GM12878 (cell line): ENCODE measurements at regions not wholly inside any gene's neighbourhood (a gene's known extent, or its start where the extent isn't known, plus 50 kb on each side); places are given as distances from the start of the nearest gene placed in this dataset.

ENCODE experiments used
- ATAC-seq: fragments of 200-7000 bp; cut with Tn5 transposase; 3 replicates; pipeline ENCODE4 v1.9.1; 2020; ENCODE audit warnings: mild to moderate bottlenecking, moderate library complexity
- BruUV-seq: library from RNA; stranded (reverse); fragments of 400-500 nt; replicated peaks from 2 replicates; lab custom pipeline; 2021; lab: Mats Ljungman, UMichigan
- CTCF ChIA-PET: fragments of 300-600 bp; sonication (Branson Sonifier 250); formaldehyde crosslinking; extraction: SDS; loops from one replicate; lab custom pipeline; 2021; ENCODE audit warnings: inconsistent platforms; lab: Yijun Ruan, JAX
- POLR2A ChIA-PET: fragments of 350-600 bp; formaldehyde crosslinking; extraction: SDS; loops from one replicate; lab custom pipeline; 2021; ENCODE audit warnings: inconsistent platforms; lab: Charles Lee
- RAD21 ChIA-PET: fragments of 300-600 bp; sonication (Branson Sonifier 250); formaldehyde crosslinking; loops from one replicate; lab custom pipeline; 2023; ENCODE audit warnings: antibody characterized with exemption; ENCODE audit not compliant: unreplicated experiment; lab: Charles Lee
- SMC1A ChIA-PET: fragments of 300-600 bp; sonication (Branson Sonifier 250); formaldehyde crosslinking; loops from one replicate; lab custom pipeline; 2023; ENCODE audit not compliant: unreplicated experiment, uncharacterized antibody; lab: Charles Lee
- DNase-seq: peaks from one replicate; pipeline ENCODE4 v3.0.0-alpha.2; 2011; ENCODE audit warnings: low read depth, low spot score
- FAIRE-seq: peaks from 3 replicates; lab custom pipeline; 2011; peaks lifted over from hg19 to GRCh38; lab: Jason Lieb, UNC
- H2AFZ ChIP-seq: 2 replicates; pipeline ENCODE4 v1.6.0; 2011; ENCODE audit warnings: low read depth, low read length, control low read depth; ENCODE audit not compliant: control insufficient read depth
- H3K27ac ChIP-seq: 2 replicates; pipeline ENCODE4 v1.5.1; 2011; ENCODE audit warnings: control low read depth; ENCODE audit not compliant: control insufficient read depth, insufficient read depth
- H3K27me3 ChIP-seq, 2 experiments: replicated peaks in 1 of 2; 2 replicates each; pipeline versions ENCODE4 v1.6.0 to v1.6.1; 2011; ENCODE audit warnings: low read length in 1 of 2; ENCODE audit not compliant: control insufficient read depth in 2 of 2, insufficient read depth in 2 of 2
- H3K36me3 ChIP-seq, 2 experiments: 2 replicates each; pipeline ENCODE4 v1.5.1; 2011; ENCODE audit warnings: low read length in 1 of 2; ENCODE audit not compliant: control insufficient read depth in 2 of 2, insufficient read depth in 2 of 2
- H3K4me1 ChIP-seq: 2 replicates; pipeline ENCODE4 v1.6.1; 2011; ENCODE audit warnings: mild to moderate bottlenecking, low read length, moderate library complexity, mixed read lengths; ENCODE audit not compliant: control insufficient read depth, insufficient read depth
- H3K4me2 ChIP-seq: 2 replicates; pipeline ENCODE4 v1.6.0; 2011; ENCODE audit warnings: control low read depth; ENCODE audit not compliant: control insufficient read depth, insufficient read depth
- H3K4me3 ChIP-seq: fragments of 200-600 bp; sonication (generic); 2 replicates; pipeline ENCODE4 v1.5.1; 2016
- H3K79me2 ChIP-seq: 2 replicates; pipeline ENCODE4 v1.6.0; 2011; ENCODE audit warnings: low read length; ENCODE audit not compliant: control insufficient read depth, insufficient read depth
- H3K9ac ChIP-seq: 2 replicates; pipeline ENCODE4 v1.8.0; 2011; ENCODE audit warnings: low read length, control low read depth, mixed read lengths; ENCODE audit not compliant: control insufficient read depth, insufficient read depth
- H3K9me3 ChIP-seq: replicated peaks from 3 replicates; pipeline ENCODE4 v1.5.1; 2011; ENCODE audit warnings: mild to moderate bottlenecking, low read length; ENCODE audit not compliant: control insufficient read depth, insufficient read depth
- H4K20me1 ChIP-seq: 2 replicates; pipeline ENCODE4 v1.6.0; 2011; ENCODE audit not compliant: control insufficient read depth, insufficient read depth
- SKIL ChIP-seq: fragments of 450-650 bp; IDR thresholded peaks from 2 replicates; pipeline ENCODE4 v1.6.1; 2017; ENCODE audit warnings: mild to moderate bottlenecking, low read depth, inconsistent platforms; ENCODE audit not compliant: poor library complexity, severe bottlenecking
- TAF1 ChIP-seq: IDR thresholded peaks from 2 replicates; pipeline ENCODE4 v1.6.1; 2011; ENCODE audit warnings: mild to moderate bottlenecking, low read depth, low read length, borderline replicate concordance
- USF1 ChIP-seq: IDR thresholded peaks from 2 replicates; pipeline ENCODE4 v1.6.1; 2011; ENCODE audit warnings: borderline replicate concordance, low read depth, mild to moderate bottlenecking, moderate library complexity, mixed read lengths, low read length; ENCODE audit not compliant: insufficient read depth; ENCODE audit errors: extremely low read length
- ZNF207 ChIP-seq: fragments of 450-650 bp; IDR thresholded peaks from 2 replicates; pipeline ENCODE4 v1.6.1; 2014; ENCODE audit warnings: antibody characterized with exemption, mild to moderate bottlenecking, borderline replicate concordance
- WGBS: methylation state at CpG from one replicate; pipeline ENCODE4 v1.1.6; 2016; ENCODE audit warnings: low lambda C conversion rate; ENCODE audit not compliant: insufficient replicate concordance, insufficient coverage; ENCODE audit errors: missing lambda C conversion rate; 5-methylcytosine and 5-hydroxymethylcytosine counted together
- in situ Hi-C: fragments of 300-500 bp; cut with MboI; formaldehyde crosslinking; loops from 9 replicates; pipeline ENCODE4 v1.14.3; 2018; ENCODE audit warnings: mixed read lengths
- intact Hi-C: fragments of 100-400 bp; cut with micrococcal nuclease; formaldehyde crosslinking; loops from one replicate; pipeline ENCODE4 v1.14.2; 2022; ENCODE audit not compliant: unreplicated experiment

GRCh38 chr18:2147476-2148230 is 423.7 kb downstream of the METTL4 start:
- H3K36me3 ChIP-seq = no peaks in the 10 kb centered on the region
- DNase-seq = no peak

More at GRCh38 chr18:2147476-2148230, 423.7 kb downstream of the METTL4 start:
- H3K4me2 ChIP-seq = no peak overlapping the region
- H3K27me3 ChIP-seq = no peaks in the 10 kb centered on the region
- no peaks in the 10 kb centered on the region for H3K9me3 ChIP-seq
- BruUV-seq = no TSS peak
- no peak overlapping the region for H3K4me3 ChIP-seq
- ChIA-PET RAD21 (no interaction called here), POLR2A (no interaction called here), SMC1A (no interaction called here), CTCF (interaction anchor here (0.9 kb wide), 1 partner anchor 11 kb away, joined by 3 read pairs; no protein-coding TSS in a partner anchor)
- ATAC-seq = no peak
- intact Hi-C loops = no loop called here
- no peaks in the 10 kb centered on the region for H3K79me2 ChIP-seq
- in situ Hi-C loops = no loop called here
- no peak overlapping the region for H3K9ac ChIP-seq
- no peak overlapping the region for H3K27ac ChIP-seq
- TF ChIP-seq SKIL (no peak), TAF1 (no peak), ZNF207 (no peak), USF1 (no peak)
- no peaks in the 10 kb centered on the region for H4K20me1 ChIP-seq
- 27% methylated on average over 8 of the region's 8 CpGs for WGBS
- no peak for FAIRE-seq
- H3K4me1 ChIP-seq = no peaks in the 10 kb centered on the region
- H2AFZ ChIP-seq = no peak overlapping the region
